Esophagus squamous epithelium (tissue), 4 donors: ENCODE measurements at regions not wholly inside any gene's neighbourhood (a gene's known extent, or its start where the extent isn't known, plus 50 kb on each side); places are given as distances from the start of the nearest gene placed in this dataset.

Source experiments
- CTCF ChIP-seq, 6 experiments: fragments of 450-650 bp in 4 of 6; fragments of 200-600 bp in 2 of 6; sonication (generic) in 2 of 6; IDR thresholded peaks; one replicate each; pipeline ENCODE4 v1.5.1; 2016 to 2019; ENCODE audit warnings: antibody characterized with exemption in 6 of 6, mild to moderate bottlenecking in 4 of 6, moderate library complexity in 4 of 6
- POLR2A ChIP-seq, 4 donors: fragments of 450-650 bp; IDR thresholded peaks; one replicate each; pipeline ENCODE4 v1.6.1; 2017; ENCODE audit warnings: antibody characterized with exemption in 4 of 4, mild to moderate bottlenecking in 4 of 4, moderate library complexity in 3 of 4

DNA sequence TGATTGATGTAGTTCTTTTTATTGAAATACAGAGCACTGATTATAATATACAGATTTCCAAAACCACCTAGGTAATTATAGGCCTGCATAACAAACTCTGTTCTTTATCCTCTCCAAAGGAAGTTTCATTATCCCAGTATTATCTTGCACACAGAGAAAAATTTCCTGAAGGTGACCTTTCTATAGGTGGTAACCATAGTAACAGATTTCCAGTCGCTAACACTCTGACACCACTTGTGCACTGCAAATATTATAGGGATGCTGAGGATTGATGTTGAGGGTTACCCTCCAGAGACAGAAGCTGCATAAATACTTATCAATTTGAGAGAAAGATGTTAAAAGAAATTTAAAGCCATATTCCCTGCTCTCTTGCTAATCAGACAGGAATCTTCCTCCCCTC is 274.5 kb upstream of the NRSN1 start:
- TF ChIP-seq CTCF (IDR thresholded peaks at IDR 0.05): no peak
- no peak for TF ChIP-seq POLR2A (IDR thresholded peaks at IDR 0.05)
